ENCODE measurements at regions not wholly inside any gene's neighbourhood (a gene's known extent, or its start where the extent isn't known, plus 50 kb on each side); places are given as distances from the start of the nearest gene placed in this dataset.

GRCh38 chr15:35308802-35309201 is 223.7 kb upstream of the NANOGP8 start:
- TF ChIP-seq POLR2A (IDR thresholded peaks at IDR 0.05) = no peak
- no peak for TF ChIP-seq CTCF (IDR thresholded peaks at IDR 0.05)

Measured in lower leg skin (tissue), 3 donors.